Stimulated activated naive CD8-positive, alpha-beta T cell treated with anti-CD3 and anti-CD28 coated beads, Interleukin-15, Interleukin-2, amounts not matched to agents 100 ng/mL and 50 ng/mL, for 24 hours (primary cell): ENCODE measurements at regions not wholly inside any gene's neighbourhood (a gene's known extent, or its start where the extent isn't known, plus 50 kb on each side); places are given as distances from the start of the nearest gene placed in this dataset.

ENCODE experiments used
- H3K27ac Mint-ChIP-seq: one replicate; pipeline ENCODE4 v1.8.0; 2021; ENCODE audit warnings: mild to moderate bottlenecking, mixed read lengths
- H3K27me3 Mint-ChIP-seq: one replicate; pipeline ENCODE4 v1.8.0; 2021; ENCODE audit warnings: mixed read lengths
- H3K36me3 Mint-ChIP-seq: one replicate; pipeline ENCODE4 v1.8.0; 2021; ENCODE audit warnings: low read depth, mixed read lengths
- H3K4me1 Mint-ChIP-seq: one replicate; pipeline ENCODE4 v1.8.0; 2021; ENCODE audit warnings: low read depth, mixed read lengths
- H3K4me3 Mint-ChIP-seq: one replicate; pipeline ENCODE4 v1.8.0; 2021; ENCODE audit warnings: mild to moderate bottlenecking, mixed read lengths
- H3K9me3 Mint-ChIP-seq: one replicate; pipeline ENCODE4 v1.8.0; 2021; ENCODE audit warnings: mixed read lengths

DNA sequence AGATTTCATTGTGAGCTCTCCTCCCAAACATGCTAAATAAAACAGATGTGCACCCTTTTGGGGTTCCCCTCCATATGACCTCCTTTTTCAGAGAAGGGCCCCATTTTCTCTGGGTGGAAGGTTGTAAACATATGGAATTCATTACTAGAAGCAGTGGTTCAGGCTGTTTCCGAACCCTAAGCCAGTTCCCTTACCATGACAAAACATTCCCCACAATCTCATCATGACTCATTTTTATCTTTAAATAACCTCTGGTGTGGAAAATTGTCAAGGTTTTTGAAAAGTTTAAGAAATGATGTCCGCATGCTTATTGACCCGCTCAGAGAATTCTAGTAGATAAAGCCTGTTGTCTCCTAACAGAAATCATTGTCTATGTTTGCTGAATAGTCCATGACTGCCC lies 127.3 kb upstream of the PIK3R1 start:
- Mint-ChIP-seq H3K4me1 (no peaks in the 10 kb centered on the region), H3K27me3 (peaks cover 5% of the 10 kb centered on the region), H3K4me3 (no peak overlapping the region), H3K36me3 (no peaks in the 10 kb centered on the region), H3K27ac (no peak overlapping the region), H3K9me3 (peaks cover 5% of the 10 kb centered on the region)

DNA sequence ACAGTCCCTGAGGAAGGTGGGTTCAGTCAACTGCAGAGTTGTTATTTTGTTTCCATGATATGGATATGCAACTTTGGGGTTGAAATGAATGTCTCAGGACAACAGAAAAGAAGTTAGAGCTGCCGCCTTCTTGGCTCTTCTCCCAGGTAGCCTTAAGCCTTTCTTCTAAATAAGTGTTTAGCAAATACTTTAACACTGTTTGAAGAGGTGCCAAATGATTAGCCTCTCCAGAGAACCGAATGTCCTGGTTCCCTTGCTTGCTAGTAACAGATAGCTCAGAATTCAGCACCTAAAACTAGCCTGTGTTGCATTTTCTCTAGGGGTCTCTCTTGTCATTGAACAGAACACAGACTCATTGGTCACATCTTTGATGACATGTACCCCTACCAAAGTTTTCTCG lies 127.7 kb upstream of the PIK3R1 start:
- peaks cover 5% of the 10 kb centered on the region for H3K27me3 Mint-ChIP-seq
- no peaks in the 10 kb centered on the region for H3K4me1 Mint-ChIP-seq
- H3K4me3 Mint-ChIP-seq, result no peak overlapping the region
- H3K36me3 Mint-ChIP-seq, result no peaks in the 10 kb centered on the region
- no peak overlapping the region for H3K27ac Mint-ChIP-seq
- peaks cover 5% of the 10 kb centered on the region for H3K9me3 Mint-ChIP-seq

DNA sequence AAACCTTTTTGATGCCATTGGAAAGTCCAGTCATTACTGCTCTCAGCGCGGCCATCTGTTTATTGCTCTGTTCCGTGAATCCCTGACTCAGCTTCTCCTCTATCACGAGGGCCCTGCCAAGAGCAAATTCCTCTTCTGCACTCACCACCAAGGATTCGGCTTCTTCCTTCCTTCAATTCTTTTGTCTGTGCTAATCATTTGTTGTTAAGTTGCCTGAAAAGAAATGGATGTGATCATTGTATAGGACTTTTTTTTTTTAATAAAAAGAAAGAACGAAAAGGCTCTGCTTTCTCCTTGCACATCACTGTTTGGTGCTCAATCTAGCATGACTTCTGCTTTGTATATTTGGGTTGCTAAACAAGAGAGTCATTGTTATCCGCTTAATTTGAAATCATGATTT lies 128.7 kb upstream of the PIK3R1 start:
- Mint-ChIP-seq H3K27me3 (peaks cover 5% of the 10 kb centered on the region), H3K9me3 (peaks cover 5% of the 10 kb centered on the region), H3K4me3 (no peak overlapping the region), H3K4me1 (no peaks in the 10 kb centered on the region), H3K27ac (no peak overlapping the region), H3K36me3 (no peaks in the 10 kb centered on the region)

DNA sequence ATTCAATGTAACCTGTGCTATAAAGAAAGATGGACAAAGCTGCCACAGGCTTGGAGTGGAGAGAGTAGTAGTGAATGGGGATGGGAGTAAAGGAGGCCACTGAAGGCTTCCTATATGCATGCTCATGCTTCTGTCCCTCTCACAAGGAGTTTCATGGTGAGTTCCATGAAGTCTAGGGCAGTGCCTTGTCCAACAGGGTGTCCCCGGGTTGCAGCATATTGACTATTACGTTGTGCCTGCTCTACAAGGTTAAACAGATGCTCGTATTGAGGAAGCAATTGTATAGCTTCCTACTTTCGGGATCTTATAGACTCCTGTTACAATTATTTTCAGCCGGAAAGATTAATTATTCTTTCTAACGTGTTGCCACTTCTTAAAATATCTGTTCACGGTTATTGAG lies 129.1 kb upstream of the PIK3R1 start:
- Mint-ChIP-seq H3K4me3 (no peak overlapping the region), H3K9me3 (peaks cover 5% of the 10 kb centered on the region), H3K27ac (no peak overlapping the region), H3K36me3 (no peaks in the 10 kb centered on the region), H3K4me1 (no peaks in the 10 kb centered on the region), H3K27me3 (peaks cover 5% of the 10 kb centered on the region)

DNA sequence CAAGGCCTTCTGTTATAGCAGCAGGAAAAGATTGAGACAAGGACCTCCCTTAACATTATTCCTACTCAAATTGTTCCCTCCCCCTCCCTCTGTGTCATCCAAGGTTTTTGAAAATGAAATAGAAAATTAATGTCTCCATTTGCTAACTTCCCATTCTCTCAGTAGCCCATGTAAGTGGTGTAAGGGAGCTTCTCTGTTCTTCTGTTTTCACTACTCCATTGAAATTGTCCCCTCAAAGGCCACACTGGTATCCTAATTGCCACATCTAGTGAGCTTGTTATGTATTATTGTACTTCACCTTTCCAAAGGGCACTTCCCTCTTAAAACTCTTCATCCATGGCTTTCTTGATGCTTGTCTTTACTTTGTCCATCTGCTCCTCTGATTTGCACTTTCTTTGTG lies 131.2 kb upstream of the PIK3R1 start:
- Mint-ChIP-seq H3K9me3 (no peaks in the 10 kb centered on the region), H3K4me1 (no peaks in the 10 kb centered on the region), H3K4me3 (no peak overlapping the region), H3K36me3 (no peaks in the 10 kb centered on the region), H3K27ac (no peak overlapping the region), H3K27me3 (peaks cover 5% of the 10 kb centered on the region)

DNA sequence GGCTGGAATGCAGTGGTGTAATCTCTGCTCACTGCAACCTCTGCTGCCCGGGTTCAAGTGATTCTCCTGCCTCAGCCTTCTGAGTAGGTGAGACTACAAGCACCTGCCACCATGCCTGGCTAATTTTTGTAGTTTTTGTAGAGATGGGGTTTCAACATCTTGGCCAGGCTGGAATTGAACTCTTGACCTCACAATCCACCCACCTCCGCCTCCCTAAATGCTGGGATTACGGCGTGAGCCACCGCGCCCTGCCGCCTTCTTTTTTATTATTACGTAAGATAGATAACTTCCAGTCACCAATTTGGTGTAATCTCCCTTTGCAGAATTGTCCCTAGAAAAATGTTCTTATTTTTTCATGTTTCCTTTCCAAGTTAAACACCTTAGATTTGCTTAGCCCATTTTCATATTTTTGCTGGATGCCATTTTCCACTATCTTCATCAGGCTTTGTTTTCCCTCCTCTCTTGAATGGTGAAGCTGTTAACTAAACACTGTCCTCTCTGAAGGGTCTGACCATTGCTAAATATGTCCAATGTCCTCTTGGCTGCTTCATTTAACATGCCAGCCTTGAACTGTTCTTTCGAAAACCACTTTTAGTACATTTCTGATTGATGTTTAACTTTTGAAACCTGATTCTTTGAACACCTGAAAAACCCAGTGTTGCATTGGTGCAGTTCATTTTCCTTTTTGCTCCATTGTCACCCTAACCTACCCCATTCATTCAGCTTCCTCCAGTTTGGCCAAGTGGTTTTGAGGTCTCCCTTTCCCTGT lies 135.1 kb upstream of the PIK3R1 start:
- Mint-ChIP-seq H3K27ac (no peak overlapping the region), H3K4me1 (no peaks in the 10 kb centered on the region), H3K36me3 (no peaks in the 10 kb centered on the region), H3K9me3 (no peaks in the 10 kb centered on the region), H3K4me3 (no peak overlapping the region), H3K27me3 (peaks cover 5% of the 10 kb centered on the region)

DNA sequence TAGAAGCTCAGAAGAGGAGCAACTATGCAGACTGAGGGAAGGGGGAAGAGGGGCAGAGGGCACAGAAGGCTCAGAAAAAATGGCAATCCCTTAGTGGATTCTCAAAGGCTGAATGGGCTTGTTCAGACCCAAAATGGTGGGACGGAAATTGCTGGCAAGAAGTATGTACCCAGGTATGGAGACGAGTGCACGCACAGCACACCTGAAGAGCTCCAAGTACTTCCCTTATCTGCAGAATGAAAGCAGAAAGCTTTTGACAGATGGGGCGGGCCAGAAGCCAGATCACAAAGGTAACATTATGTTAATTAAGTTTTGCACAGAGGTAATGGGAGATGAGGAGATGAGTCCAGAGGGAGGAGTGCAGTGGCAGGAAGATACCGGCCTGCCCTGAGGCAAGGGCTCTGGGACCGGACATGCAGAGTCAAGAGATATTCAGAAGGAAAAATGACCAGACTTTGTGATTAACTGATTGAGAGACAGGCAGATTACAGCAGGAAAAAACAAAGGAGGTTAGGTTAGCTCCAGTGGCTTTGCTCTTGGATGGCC lies 138.1 kb upstream of the PIK3R1 start:
- no peak overlapping the region for H3K27ac Mint-ChIP-seq
- no peaks in the 10 kb centered on the region for H3K27me3 Mint-ChIP-seq
- H3K4me3 Mint-ChIP-seq, result no peak overlapping the region

DNA sequence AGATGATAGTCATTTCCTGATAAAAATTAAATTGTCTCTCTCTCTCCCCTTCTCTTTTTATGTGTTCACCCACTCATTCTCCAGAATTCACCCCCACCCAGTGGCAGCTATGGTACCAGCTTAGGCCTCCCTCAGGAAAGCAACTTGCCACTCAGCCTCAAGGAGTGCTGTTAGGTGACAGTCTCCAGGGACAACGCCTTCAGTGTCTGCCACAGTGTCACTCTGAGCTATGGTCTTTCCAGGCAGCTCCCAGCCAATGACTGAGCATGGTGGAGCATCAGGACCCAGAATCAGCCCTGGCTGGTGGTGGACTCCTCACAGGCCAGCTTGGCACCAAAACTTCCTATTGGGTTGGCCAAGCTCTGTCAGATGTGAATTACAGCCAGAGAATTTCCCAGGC lies 140.9 kb upstream of the PIK3R1 start:
- H3K27me3 Mint-ChIP-seq, result no peaks in the 10 kb centered on the region
- no peak overlapping the region for H3K4me3 Mint-ChIP-seq
- no peak overlapping the region for H3K27ac Mint-ChIP-seq
- peaks cover 17% of the 10 kb centered on the region for H3K4me1 Mint-ChIP-seq
- H3K9me3 Mint-ChIP-seq, result peaks cover 4% of the 10 kb centered on the region
- no peaks in the 10 kb centered on the region for H3K36me3 Mint-ChIP-seq

More for the DNA sequence above, 138.1 kb upstream of the PIK3R1 start:
- no peaks in the 10 kb centered on the region for H3K9me3 Mint-ChIP-seq
- H3K4me1 Mint-ChIP-seq, result no peaks in the 10 kb centered on the region
- H3K36me3 Mint-ChIP-seq, result no peaks in the 10 kb centered on the region

DNA sequence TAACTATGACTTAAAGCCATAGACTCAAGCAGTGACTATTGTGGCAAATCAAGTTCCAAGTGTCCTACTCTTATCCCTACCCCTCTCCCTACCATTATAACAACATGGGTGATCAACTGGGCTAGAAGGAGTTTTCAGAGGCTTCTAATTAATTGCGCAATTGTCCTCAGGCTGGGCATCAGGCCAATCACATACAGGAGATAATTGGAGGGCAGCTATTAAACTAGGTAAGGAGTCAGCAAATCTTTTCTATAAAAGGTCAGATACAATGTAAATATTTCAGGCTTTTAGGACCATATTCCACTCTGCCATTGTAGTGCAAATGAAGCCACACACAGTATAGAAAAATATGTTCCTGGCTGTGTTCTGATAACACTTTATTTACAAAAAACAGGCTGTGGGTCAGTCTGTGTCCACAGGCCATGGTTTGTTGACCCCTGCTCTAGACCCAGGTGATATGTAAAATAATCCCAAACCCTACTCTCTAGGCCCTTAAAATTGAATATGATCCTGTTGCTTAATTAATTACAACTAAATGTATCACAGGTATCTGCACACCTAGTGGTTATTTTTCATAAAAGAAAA lies 141.4 kb upstream of the PIK3R1 start:
- Mint-ChIP-seq H3K27ac (no peak overlapping the region), H3K4me1 (peaks cover 17% of the 10 kb centered on the region), H3K27me3 (no peaks in the 10 kb centered on the region), H3K9me3 (peaks cover 4% of the 10 kb centered on the region), H3K4me3 (no peak overlapping the region), H3K36me3 (no peaks in the 10 kb centered on the region)

DNA sequence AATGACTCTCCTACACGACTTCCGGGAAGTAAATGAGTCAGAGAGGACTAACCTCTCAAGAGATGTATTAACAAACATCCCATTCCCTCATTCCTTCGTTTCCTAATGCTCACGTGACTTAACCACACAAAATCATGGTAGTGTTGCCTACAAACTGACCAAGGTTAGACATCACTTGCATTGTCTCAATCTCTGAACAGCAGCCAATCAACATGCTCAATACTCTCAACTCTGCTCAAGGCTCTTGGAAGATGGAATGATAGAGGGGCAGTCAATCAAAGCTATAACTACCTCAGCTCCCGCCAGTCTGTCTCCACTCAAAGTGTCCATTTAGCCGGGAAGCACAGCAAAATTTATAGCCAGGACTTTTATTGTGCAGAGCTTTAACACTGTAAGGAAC lies 143.8 kb upstream of the PIK3R1 start:
- Mint-ChIP-seq H3K9me3 (peaks cover 4% of the 10 kb centered on the region), H3K27ac (peak overlapping the region; percentile 12), H3K36me3 (no peaks in the 10 kb centered on the region), H3K4me3 (no peak overlapping the region), H3K27me3 (no peaks in the 10 kb centered on the region), H3K4me1 (peaks cover 17% of the 10 kb centered on the region)

DNA sequence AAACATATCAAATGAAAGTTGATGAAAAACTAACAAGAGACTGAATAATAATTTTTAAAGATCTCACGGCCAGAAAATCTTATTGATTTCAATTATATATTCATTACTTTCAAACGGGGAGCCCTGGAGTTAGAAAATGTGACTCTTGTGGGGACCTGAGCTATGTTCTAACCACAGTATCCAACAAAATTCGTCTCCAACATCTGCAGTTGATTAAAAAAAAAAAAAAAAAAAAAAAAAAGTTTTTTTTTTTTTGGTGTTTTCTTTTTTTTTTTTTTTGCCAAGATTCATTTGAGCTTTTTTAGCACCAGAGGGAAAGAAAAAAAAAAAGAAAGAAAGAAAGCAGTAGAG lies 144.3 kb upstream of the PIK3R1 start:
- peak overlapping the region; percentile 73 for H3K27ac Mint-ChIP-seq
- H3K9me3 Mint-ChIP-seq, result peaks cover 6% of the 10 kb centered on the region
- H3K4me3 Mint-ChIP-seq, result no peak overlapping the region
- peaks cover 17% of the 10 kb centered on the region for H3K4me1 Mint-ChIP-seq
- H3K36me3 Mint-ChIP-seq, result no peaks in the 10 kb centered on the region
- no peaks in the 10 kb centered on the region for H3K27me3 Mint-ChIP-seq

DNA sequence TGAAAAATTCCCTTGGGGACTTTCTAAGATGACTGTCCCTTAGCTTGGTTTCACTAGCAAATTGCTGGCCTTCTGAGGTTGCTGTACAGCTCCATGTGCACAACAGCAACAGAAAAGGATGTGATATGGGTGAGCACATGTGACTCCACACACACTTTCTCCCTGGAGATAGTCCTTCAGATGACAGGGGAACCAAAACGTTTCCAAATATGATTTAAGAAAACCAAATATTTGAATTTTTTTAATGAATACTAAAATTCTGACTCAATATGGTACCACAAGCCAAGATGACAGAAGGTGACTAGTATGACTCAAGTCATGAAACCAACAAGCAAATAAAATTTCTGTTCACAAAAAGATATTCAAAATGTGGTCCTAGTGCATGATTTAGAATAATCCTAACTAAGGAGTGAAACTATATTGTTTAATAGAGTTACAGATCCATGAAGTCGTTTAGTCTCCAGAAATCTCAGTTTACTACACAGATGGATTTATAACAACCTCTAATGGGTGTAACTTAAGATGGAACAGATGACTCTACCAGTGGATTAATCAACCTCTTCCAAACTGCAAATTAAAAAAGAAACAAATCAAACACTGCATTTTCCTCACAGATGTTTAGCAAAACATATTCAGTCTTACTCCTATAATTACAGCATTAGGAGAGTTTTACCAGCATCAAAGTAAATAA lies 144.8 kb upstream of the PIK3R1 start:
- Mint-ChIP-seq H3K9me3 (peaks cover 10% of the 10 kb centered on the region), H3K27ac (peak overlapping the region; percentile 73), H3K4me1 (peaks cover 17% of the 10 kb centered on the region), H3K4me3 (no peak overlapping the region), H3K27me3 (no peaks in the 10 kb centered on the region), H3K36me3 (no peaks in the 10 kb centered on the region)

DNA sequence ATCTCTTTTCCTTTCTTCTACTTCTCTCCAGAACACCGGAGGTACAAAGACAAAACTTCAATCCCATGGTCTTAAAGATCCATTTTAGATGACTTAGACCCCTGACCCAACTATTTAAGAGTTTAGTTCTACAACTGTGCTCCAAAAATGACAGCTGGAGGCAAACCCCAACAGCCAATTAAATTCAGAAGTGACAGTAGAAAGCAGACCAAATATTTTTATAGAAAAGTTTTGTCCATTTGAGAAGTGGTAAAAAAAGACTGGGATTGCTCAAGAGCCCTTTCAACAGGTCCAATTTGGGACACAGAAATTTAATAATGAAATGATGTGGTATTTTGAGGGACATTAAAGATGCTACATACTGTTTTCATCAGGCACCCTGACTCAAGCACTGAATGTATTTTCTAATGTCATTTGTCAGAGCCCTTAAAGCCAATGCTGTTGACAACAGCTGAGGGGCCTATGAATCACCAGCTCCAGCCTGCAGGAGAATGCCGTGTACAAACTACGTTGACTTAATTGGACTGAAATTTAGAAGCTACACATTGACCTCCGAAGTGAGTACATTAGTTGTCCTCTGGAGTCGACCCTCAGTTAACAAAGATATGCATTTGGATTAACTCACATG lies 147.5 kb upstream of the PIK3R1 start:
- Mint-ChIP-seq H3K4me3 (no peak overlapping the region), H3K27ac (no peak overlapping the region), H3K36me3 (no peaks in the 10 kb centered on the region), H3K9me3 (peaks cover 10% of the 10 kb centered on the region), H3K27me3 (no peaks in the 10 kb centered on the region), H3K4me1 (peaks cover 17% of the 10 kb centered on the region)

DNA sequence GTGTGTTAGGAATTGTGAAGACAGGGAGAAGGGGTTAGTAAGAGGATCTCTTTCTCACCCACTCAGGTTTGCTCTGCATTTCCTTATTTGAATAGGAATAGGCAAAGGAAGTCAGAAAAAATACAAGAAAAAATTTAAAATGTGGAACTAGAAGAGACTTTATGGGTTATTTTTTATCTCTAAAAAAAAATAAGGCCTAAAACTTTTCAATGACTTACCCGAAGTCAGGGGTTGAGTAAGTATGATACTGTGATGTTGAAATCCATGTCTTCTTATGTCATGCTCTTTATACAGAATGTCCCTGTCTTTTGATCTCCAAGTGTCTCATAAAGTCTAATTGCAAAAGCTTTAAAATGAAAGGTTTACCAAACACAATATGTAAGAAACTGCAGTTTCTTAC lies 148.3 kb upstream of the PIK3R1 start:
- peaks cover 17% of the 10 kb centered on the region for H3K9me3 Mint-ChIP-seq
- peaks cover 17% of the 10 kb centered on the region for H3K4me1 Mint-ChIP-seq
- H3K4me3 Mint-ChIP-seq, result no peak overlapping the region
- no peaks in the 10 kb centered on the region for H3K36me3 Mint-ChIP-seq
- H3K27me3 Mint-ChIP-seq, result peaks cover 3% of the 10 kb centered on the region
- H3K27ac Mint-ChIP-seq, result no peak overlapping the region
